GM06990 (cell line): ENCODE measurements at regions not wholly inside any gene's neighbourhood (a gene's known extent, or its start where the extent isn't known, plus 50 kb on each side); places are given as distances from the start of the nearest gene placed in this dataset.
"Not testable (repeated sequence)": the region's sequence is repeated elsewhere in the genome, so short reads cannot be mapped to it uniquely, and the experiment has no call there.

Experiments
- DNase-seq: peaks from one replicate; pipeline ENCODE4 v3.0.0-alpha.2; 2011; ENCODE audit not compliant: insufficient read length; ENCODE audit errors: extremely low read depth
- H3K27me3 ChIP-seq: replicated peaks from 2 replicates; pipeline ENCODE4 v1.6.0; 2011; ENCODE audit warnings: low read length; ENCODE audit not compliant: control insufficient read depth, insufficient read depth
- H3K36me3 ChIP-seq: 2 replicates; pipeline ENCODE4 v1.5.1; 2011; ENCODE audit warnings: low read length; ENCODE audit not compliant: control insufficient read depth, insufficient read depth
- H3K4me3 ChIP-seq: replicated peaks from 2 replicates; pipeline ENCODE4 v1.5.1; 2011; ENCODE audit warnings: low read depth, mild to moderate bottlenecking, control low read depth, low read length
- CTCF ChIP-seq: IDR thresholded peaks from 2 replicates; pipeline ENCODE4 v1.5.1; 2011; ENCODE audit warnings: low read length, control low read depth, mild to moderate bottlenecking, inconsistent platforms; ENCODE audit not compliant: insufficient read depth, poor library complexity, severe bottlenecking

- no peaks in the 10 kb centered on the region for H3K27me3 ChIP-seq
- TF ChIP-seq CTCF: no peak
- no peaks in the 10 kb centered on the region for H3K36me3 ChIP-seq
- no peak for DNase-seq
- H3K4me3 ChIP-seq: no peak overlapping the region
Observed at GRCh38 chr14:27634056-27634970, 1036.5 kb upstream of the NOVA1 start.

GRCh38 chr14:27640688-27641087 is 1042.9 kb upstream of the NOVA1 start:
- not testable (repeated sequence) for H3K27me3 ChIP-seq, H3K4me3 ChIP-seq, H3K36me3 ChIP-seq, DNase-seq

GRCh38 chr14:27642251-27642866 is 1044.5 kb upstream of the NOVA1 start:
- no peaks in the 10 kb centered on the region for H3K36me3 ChIP-seq
- H3K4me3 ChIP-seq: no peak overlapping the region
- no peak for TF ChIP-seq CTCF
- no peaks in the 10 kb centered on the region for H3K27me3 ChIP-seq
- no peak for DNase-seq

GRCh38 chr14:27660683-27661082 is 1062.8 kb upstream of the NOVA1 start:
- Histone ChIP-seq H3K27me3 (no peaks in the 10 kb centered on the region), H3K36me3 (no peaks in the 10 kb centered on the region), H3K4me3 (no peak overlapping the region)
- DNase-seq: no peak
- no peak for TF ChIP-seq CTCF

- no peak for TF ChIP-seq CTCF
- H3K4me3 ChIP-seq: no peak overlapping the region
- no peak for DNase-seq
- no peaks in the 10 kb centered on the region for H3K27me3 ChIP-seq
- no peaks in the 10 kb centered on the region for H3K36me3 ChIP-seq
Observed at GRCh38 chr14:27668531-27668930, 1070.7 kb upstream of the NOVA1 start.

GRCh38 chr14:27672047-27672446 is 1074.2 kb upstream of the NOVA1 start:
- no peak for DNase-seq
- H3K27me3 ChIP-seq: no peaks in the 10 kb centered on the region
- H3K36me3 ChIP-seq: no peaks in the 10 kb centered on the region
- no peak for TF ChIP-seq CTCF
- H3K4me3 ChIP-seq: no peak overlapping the region

GRCh38 chr14:27672811-27673737 is 1075.2 kb upstream of the NOVA1 start:
- DNase-seq, H3K4me3 ChIP-seq, H3K36me3 ChIP-seq, H3K27me3 ChIP-seq: not testable (repeated sequence)
